NCI-H345 (cell line): ENCODE measurements at regions not wholly inside any gene's neighbourhood (a gene's known extent, or its start where the extent isn't known, plus 50 kb on each side); places are given as distances from the start of the nearest gene placed in this dataset.
"Not testable (repeated sequence)": the region's sequence is repeated elsewhere in the genome, so short reads cannot be mapped to it uniquely, and the experiment has no call there.

ENCODE experiments used
- DNase-seq: peaks from one replicate; lab custom pipeline; 2025; lab: John Stamatoyannopoulos, UW

- DNase-seq = peak; percentile 1
Observed at GRCh38 chrX:37509349-37509748, 62.1 kb upstream of the LANCL3 start.

GRCh38 chrX:37516512-37516911, 54.9 kb upstream of the LANCL3 start:
- not testable (repeated sequence) for DNase-seq

GRCh38 chrX:37519261-37519660, 52.2 kb upstream of the LANCL3 start:
- DNase-seq = not testable (repeated sequence)

GRCh38 chrX:37520860-37521450, 50.5 kb upstream of the LANCL3 start:
- DNase-seq = not testable (repeated sequence)
